HG03432 (cell line): ENCODE measurements at regions not wholly inside any gene's neighbourhood (a gene's known extent, or its start where the extent isn't known, plus 50 kb on each side); places are given as distances from the start of the nearest gene placed in this dataset.
"Not testable (repeated sequence)": the region's sequence is repeated elsewhere in the genome, so short reads cannot be mapped to it uniquely, and the experiment has no call there.

Experiments used
- ATAC-seq: cut with Tn5 transposase; IDR thresholded peaks from one replicate; pipeline ENCODE4 v1.9.1; 2021; ENCODE audit warnings: mild to moderate bottlenecking, moderate library complexity; ENCODE audit not compliant: unreplicated experiment

GRCh38 chr7:92925876-92926696 lies 89.7 kb upstream of the CDK6 start:
- ATAC-seq = no peak

- ATAC-seq = no peak
Measured at GRCh38 chr7:92924800-92925199, 88.4 kb upstream of the CDK6 start.

- ATAC-seq = no peak
Measured at GRCh38 chr7:92917230-92917629, 80.9 kb upstream of the CDK6 start.

GRCh38 chr7:92916770-92917224 lies 80.4 kb upstream of the CDK6 start:
- no peak for ATAC-seq

GRCh38 chr7:92915348-92915747 lies 79.0 kb upstream of the CDK6 start:
- no peak for ATAC-seq

GRCh38 chr7:92914645-92915044 lies 78.3 kb upstream of the CDK6 start:
- no peak for ATAC-seq

GRCh38 chr7:92913849-92914248 lies 77.5 kb upstream of the CDK6 start:
- no peak for ATAC-seq

- no peak for ATAC-seq
Measured at GRCh38 chr7:92910976-92911375, 74.6 kb upstream of the CDK6 start.

GRCh38 chr7:92909686-92910475 lies 73.5 kb upstream of the CDK6 start:
- no peak for ATAC-seq

GRCh38 chr7:92904244-92905131 lies 68.1 kb upstream of the CDK6 start:
- ATAC-seq = peak; percentile 99

- no peak for ATAC-seq
Measured at GRCh38 chr7:92898798-92899197, 62.4 kb upstream of the CDK6 start.

GRCh38 chr7:92894857-92895256 lies 58.5 kb upstream of the CDK6 start:
- not testable (repeated sequence) for ATAC-seq

GRCh38 chr7:92889081-92889480 lies 52.7 kb upstream of the CDK6 start:
- ATAC-seq = no peak
